Mesendoderm (in vitro differentiated cells): ENCODE measurements at regions not wholly inside any gene's neighbourhood (a gene's known extent, or its start where the extent isn't known, plus 50 kb on each side); places are given as distances from the start of the nearest gene placed in this dataset.

Experiments
- DNase-seq: peaks from one replicate; pipeline ENCODE4 v3.0.0; 2013
- H2AK5ac ChIP-seq: 2 replicates; pipeline ENCODE4 v1.6.1; 2013; ENCODE audit warnings: low read length, inconsistent platforms
- H2BK120ac ChIP-seq: 2 replicates; pipeline ENCODE4 v1.6.1; 2013; ENCODE audit warnings: low read depth, mild to moderate bottlenecking, low read length, moderate library complexity, mixed read lengths
- H2BK15ac ChIP-seq: replicated peaks from 2 replicates; pipeline ENCODE4 v1.6.1; 2013; ENCODE audit warnings: low read depth, mild to moderate bottlenecking, moderate library complexity
- H2BK5ac ChIP-seq: 2 replicates; pipeline ENCODE4 v1.6.1; 2013; ENCODE audit warnings: low read length, inconsistent platforms
- H3K18ac ChIP-seq: 2 replicates; pipeline ENCODE4 v1.6.1; 2013; ENCODE audit warnings: mild to moderate bottlenecking, low read length, mixed read lengths
- H3K23ac ChIP-seq: one replicate; pipeline ENCODE4 v1.6.1; 2013; ENCODE audit warnings: low read length
- H3K27ac ChIP-seq: 2 replicates; pipeline ENCODE4 v1.5.1; 2013; ENCODE audit warnings: low read depth, mild to moderate bottlenecking, inconsistent platforms, low read length, moderate library complexity
- H3K27me3 ChIP-seq: 2 replicates; pipeline ENCODE4 v1.6.1; 2013; ENCODE audit warnings: low read length, control low read depth, mild to moderate bottlenecking, inconsistent platforms; ENCODE audit not compliant: insufficient read depth, poor library complexity
- H3K36me3 ChIP-seq: 2 replicates; pipeline ENCODE4 v1.6.1; 2013; ENCODE audit warnings: low read length, inconsistent platforms; ENCODE audit not compliant: control insufficient read depth, insufficient read depth
- H3K4ac ChIP-seq: one replicate; pipeline ENCODE4 v1.6.1; 2013; ENCODE audit warnings: low read depth, mild to moderate bottlenecking, low read length, moderate library complexity
- H3K4me1 ChIP-seq: 2 replicates; pipeline ENCODE4 v1.6.1; 2013; ENCODE audit warnings: low read depth, low read length, inconsistent platforms; ENCODE audit not compliant: control insufficient read depth
- H3K4me2 ChIP-seq: 2 replicates; pipeline ENCODE4 v1.6.1; 2013; ENCODE audit warnings: low read length
- H3K4me3 ChIP-seq: 2 replicates; pipeline ENCODE4 v1.5.1; 2013; ENCODE audit warnings: mild to moderate bottlenecking, low read length
- H3K56ac ChIP-seq: one replicate; pipeline ENCODE4 v1.6.1; 2013; ENCODE audit warnings: low read length
- H3K79me1 ChIP-seq: 2 replicates; pipeline ENCODE4 v1.6.1; 2013; ENCODE audit warnings: low read length, inconsistent platforms
- H3K79me2 ChIP-seq: 2 replicates; pipeline ENCODE4 v1.6.1; 2013; ENCODE audit warnings: mild to moderate bottlenecking, low read length; ENCODE audit not compliant: control insufficient read depth, insufficient read depth
- H3K9ac ChIP-seq: 2 replicates; pipeline ENCODE4 v1.6.1; 2013; ENCODE audit warnings: low read length, inconsistent platforms
- H4K5ac ChIP-seq: one replicate; pipeline ENCODE4 v1.6.1; 2013; ENCODE audit warnings: low read length
- H4K8ac ChIP-seq: one replicate; pipeline ENCODE4 v1.6.1; 2013; ENCODE audit warnings: low read depth, mild to moderate bottlenecking, control low read depth, low read length, moderate library complexity
- WGBS: extraction: QIAGEN DNeasy Blood & Tissue Kit; methylation state at CpG from one replicate; pipeline ENCODE4 v1.1.7; 2013; ENCODE audit warnings: low lambda C conversion rate, missing lambda C conversion rate; ENCODE audit not compliant: insufficient coverage; ENCODE audit errors: extremely low coverage; 5-methylcytosine and 5-hydroxymethylcytosine counted together

GRCh38 chr9:103242025-103242424 lies 246.9 kb downstream of the CYLC2 start:
- H3K79me1 ChIP-seq: no peaks in the 10 kb centered on the region
- no peak overlapping the region for H3K18ac ChIP-seq
- H4K5ac ChIP-seq: no peak overlapping the region
- H3K9ac ChIP-seq: no peak overlapping the region
- H3K79me2 ChIP-seq: no peaks in the 10 kb centered on the region
- H3K4me3 ChIP-seq: no peak overlapping the region
- no peaks in the 10 kb centered on the region for H3K27me3 ChIP-seq
- H2AK5ac ChIP-seq: no peak overlapping the region
- H3K56ac ChIP-seq: no peak overlapping the region
- H3K4ac ChIP-seq: no peak overlapping the region
- H3K4me1 ChIP-seq: no peaks in the 10 kb centered on the region
- no peak overlapping the region for H2BK5ac ChIP-seq
- no CpG with 5 or more reads among the region's 1 CpG for WGBS
- peak; percentile 30 for DNase-seq
- no peak overlapping the region for H3K4me2 ChIP-seq
- no peak overlapping the region for H4K8ac ChIP-seq
- no peak overlapping the region for H3K23ac ChIP-seq
- H2BK15ac ChIP-seq: no peak overlapping the region
- H2BK120ac ChIP-seq: no peak overlapping the region
- no peaks in the 10 kb centered on the region for H3K36me3 ChIP-seq
- H3K27ac ChIP-seq: no peak overlapping the region

- Histone ChIP-seq H3K56ac (no peak overlapping the region), H4K5ac (no peak overlapping the region), H3K4me2 (no peak overlapping the region), H3K18ac (no peak overlapping the region), H2BK5ac (no peak overlapping the region), H3K36me3 (no peaks in the 10 kb centered on the region), H3K4me3 (no peak overlapping the region), H4K8ac (no peak overlapping the region), H3K27ac (no peak overlapping the region), H3K79me2 (no peaks in the 10 kb centered on the region), H2BK15ac (no peak overlapping the region), H3K9ac (no peak overlapping the region), H3K4me1 (no peaks in the 10 kb centered on the region), H3K27me3 (no peaks in the 10 kb centered on the region), H3K79me1 (no peaks in the 10 kb centered on the region), H3K4ac (no peak overlapping the region), H3K23ac (no peak overlapping the region), H2AK5ac (no peak overlapping the region), H2BK120ac (no peak overlapping the region)
- WGBS: no CpG with 5 or more reads among the region's 2 CpGs
- DNase-seq: no peak
These were observed 247.4 kb downstream of the CYLC2 start for GRCh38 chr9:103242486-103242885.

GRCh38 chr9:103243553-103243952 lies 248.4 kb downstream of the CYLC2 start:
- no peak overlapping the region for H3K4ac ChIP-seq
- no peaks in the 10 kb centered on the region for H3K79me1 ChIP-seq
- no peak overlapping the region for H2BK5ac ChIP-seq
- no peaks in the 10 kb centered on the region for H3K4me1 ChIP-seq
- H3K18ac ChIP-seq: no peak overlapping the region
- H2BK120ac ChIP-seq: no peak overlapping the region
- H3K23ac ChIP-seq: no peak overlapping the region
- H3K4me3 ChIP-seq: no peak overlapping the region
- no peak overlapping the region for H4K5ac ChIP-seq
- no peak overlapping the region for H3K9ac ChIP-seq
- no peak overlapping the region for H4K8ac ChIP-seq
- no peak overlapping the region for H2BK15ac ChIP-seq
- H3K27ac ChIP-seq: no peak overlapping the region
- no peaks in the 10 kb centered on the region for H3K79me2 ChIP-seq
- H3K27me3 ChIP-seq: no peaks in the 10 kb centered on the region
- H3K4me2 ChIP-seq: no peak overlapping the region
- no peak overlapping the region for H3K56ac ChIP-seq
- no peaks in the 10 kb centered on the region for H3K36me3 ChIP-seq
- no peak for DNase-seq
- WGBS: no CpG with 5 or more reads among the region's 2 CpGs
- H2AK5ac ChIP-seq: no peak overlapping the region

GRCh38 chr9:103245369-103245768 lies 250.2 kb downstream of the CYLC2 start:
- no peak overlapping the region for H4K8ac ChIP-seq
- no peaks in the 10 kb centered on the region for H3K79me2 ChIP-seq
- no peak overlapping the region for H3K9ac ChIP-seq
- H3K4me2 ChIP-seq: no peak overlapping the region
- H3K4me1 ChIP-seq: no peaks in the 10 kb centered on the region
- H3K27me3 ChIP-seq: no peaks in the 10 kb centered on the region
- H3K79me1 ChIP-seq: no peaks in the 10 kb centered on the region
- no peak overlapping the region for H2AK5ac ChIP-seq
- H3K56ac ChIP-seq: no peak overlapping the region
- DNase-seq: peak; percentile 20
- no CpG with 5 or more reads among the region's 1 CpG for WGBS
- H3K27ac ChIP-seq: no peak overlapping the region
- H3K4me3 ChIP-seq: no peak overlapping the region
- H3K36me3 ChIP-seq: no peaks in the 10 kb centered on the region
- no peak overlapping the region for H2BK15ac ChIP-seq
- H2BK5ac ChIP-seq: no peak overlapping the region
- no peak overlapping the region for H4K5ac ChIP-seq
- H3K18ac ChIP-seq: no peak overlapping the region
- no peak overlapping the region for H3K4ac ChIP-seq
- H2BK120ac ChIP-seq: no peak overlapping the region
- no peak overlapping the region for H3K23ac ChIP-seq

- H3K4me3 ChIP-seq: no peak overlapping the region
- no peak overlapping the region for H2BK120ac ChIP-seq
- no peak overlapping the region for H3K18ac ChIP-seq
- no peak overlapping the region for H4K8ac ChIP-seq
- H2AK5ac ChIP-seq: no peak overlapping the region
- no peak for DNase-seq
- no peak overlapping the region for H3K4me2 ChIP-seq
- H3K79me2 ChIP-seq: no peaks in the 10 kb centered on the region
- no peak overlapping the region for H4K5ac ChIP-seq
- H3K27me3 ChIP-seq: no peaks in the 10 kb centered on the region
- WGBS: no CpG with 5 or more reads among the region's 2 CpGs
- no peaks in the 10 kb centered on the region for H3K4me1 ChIP-seq
- H3K23ac ChIP-seq: no peak overlapping the region
- H3K27ac ChIP-seq: no peak overlapping the region
- no peak overlapping the region for H2BK5ac ChIP-seq
- no peaks in the 10 kb centered on the region for H3K36me3 ChIP-seq
- no peaks in the 10 kb centered on the region for H3K79me1 ChIP-seq
- no peak overlapping the region for H3K4ac ChIP-seq
- H2BK15ac ChIP-seq: no peak overlapping the region
- no peak overlapping the region for H3K9ac ChIP-seq
- H3K56ac ChIP-seq: no peak overlapping the region
These were observed 266.8 kb downstream of the CYLC2 start for GRCh38 chr9:103261951-103262350.

GRCh38 chr9:103266064-103266463 lies 270.9 kb downstream of the CYLC2 start:
- no peak for DNase-seq
- H3K27me3 ChIP-seq: no peaks in the 10 kb centered on the region
- H3K18ac ChIP-seq: no peak overlapping the region
- H2BK5ac ChIP-seq: no peak overlapping the region
- no peak overlapping the region for H3K4me2 ChIP-seq
- H3K4me1 ChIP-seq: no peaks in the 10 kb centered on the region
- no peak overlapping the region for H2AK5ac ChIP-seq
- H3K23ac ChIP-seq: no peak overlapping the region
- H3K9ac ChIP-seq: no peak overlapping the region
- H3K79me2 ChIP-seq: no peaks in the 10 kb centered on the region
- no peak overlapping the region for H2BK15ac ChIP-seq
- H2BK120ac ChIP-seq: no peak overlapping the region
- WGBS: no CpG with 5 or more reads among the region's 5 CpGs
- H3K4me3 ChIP-seq: no peak overlapping the region
- no peak overlapping the region for H3K4ac ChIP-seq
- H3K79me1 ChIP-seq: no peaks in the 10 kb centered on the region
- H4K5ac ChIP-seq: no peak overlapping the region
- no peak overlapping the region for H4K8ac ChIP-seq
- no peak overlapping the region for H3K56ac ChIP-seq
- H3K27ac ChIP-seq: no peak overlapping the region
- no peaks in the 10 kb centered on the region for H3K36me3 ChIP-seq
